ENCODE measurements at regions not wholly inside any gene's neighbourhood (a gene's known extent, or its start where the extent isn't known, plus 50 kb on each side); places are given as distances from the start of the nearest gene placed in this dataset.

DNA sequence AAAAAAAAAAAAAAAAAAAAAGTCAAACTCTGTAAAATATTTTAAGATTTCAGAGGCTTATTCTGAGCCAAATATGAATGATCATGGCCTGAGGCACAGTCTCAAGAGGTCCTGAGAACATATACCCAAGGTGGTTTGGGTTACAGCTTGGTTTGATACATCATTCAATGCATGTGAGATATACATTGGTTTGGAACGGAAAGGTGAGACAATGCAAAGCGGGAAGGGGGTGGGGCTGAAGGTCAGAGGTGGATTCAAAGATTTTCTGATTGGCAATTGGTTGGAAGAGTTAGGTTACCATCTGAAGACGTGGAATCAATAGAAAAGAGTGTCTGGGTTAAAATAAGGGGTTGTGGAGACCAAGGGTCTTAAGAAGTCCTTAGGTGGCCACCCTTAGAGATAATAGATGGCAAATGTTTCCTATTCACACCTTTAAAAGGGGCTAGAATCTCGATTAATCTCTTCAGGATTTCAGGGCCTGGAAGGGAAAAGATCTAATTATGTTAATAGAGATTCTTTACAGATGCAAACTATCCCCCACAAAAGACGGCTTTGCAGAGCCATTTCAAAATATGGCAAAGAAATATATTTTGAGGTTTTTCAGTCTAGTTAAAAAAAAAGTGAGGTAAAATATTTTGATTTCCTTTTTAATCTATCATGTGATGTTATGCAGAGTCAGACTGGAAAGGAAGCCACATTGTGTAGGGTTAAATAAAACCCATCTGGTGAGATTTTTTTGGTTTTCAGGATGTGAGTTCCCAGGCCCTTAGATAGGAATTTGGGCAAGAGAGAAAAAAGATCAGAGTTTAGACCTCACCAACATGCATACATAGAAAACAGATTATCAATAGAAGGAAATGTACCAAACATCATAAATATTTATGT is 173.8 kb upstream of the CNOT2 start:
- intact Hi-C loops (cut with DNase I; ENCODE audit: low total_unique reads), result no loop called here
- no peak for DNase-seq
- no peaks in the 10 kb centered on the region for H3K9me3 ChIP-seq
- no peak overlapping the region for H3K27ac ChIP-seq
- TF ChIP-seq POLR2AphosphoS5 (IDR thresholded peaks at IDR 0.05) (no peak), POLR2A (IDR thresholded peaks at IDR 0.05) (no peak)
- TF ChIP-seq, protein P1, sequence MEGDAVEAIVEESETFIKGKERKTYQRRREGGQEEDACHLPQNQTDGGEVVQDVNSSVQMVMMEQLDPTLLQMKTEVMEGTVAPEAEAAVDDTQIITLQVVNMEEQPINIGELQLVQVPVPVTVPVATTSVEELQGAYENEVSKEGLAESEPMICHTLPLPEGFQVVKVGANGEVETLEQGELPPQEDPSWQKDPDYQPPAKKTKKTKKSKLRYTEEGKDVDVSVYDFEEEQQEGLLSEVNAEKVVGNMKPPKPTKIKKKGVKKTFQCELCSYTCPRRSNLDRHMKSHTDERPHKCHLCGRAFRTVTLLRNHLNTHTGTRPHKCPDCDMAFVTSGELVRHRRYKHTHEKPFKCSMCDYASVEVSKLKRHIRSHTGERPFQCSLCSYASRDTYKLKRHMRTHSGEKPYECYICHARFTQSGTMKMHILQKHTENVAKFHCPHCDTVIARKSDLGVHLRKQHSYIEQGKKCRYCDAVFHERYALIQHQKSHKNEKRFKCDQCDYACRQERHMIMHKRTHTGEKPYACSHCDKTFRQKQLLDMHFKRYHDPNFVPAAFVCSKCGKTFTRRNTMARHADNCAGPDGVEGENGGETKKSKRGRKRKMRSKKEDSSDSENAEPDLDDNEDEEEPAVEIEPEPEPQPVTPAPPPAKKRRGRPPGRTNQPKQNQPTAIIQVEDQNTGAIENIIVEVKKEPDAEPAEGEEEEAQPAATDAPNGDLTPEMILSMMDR (IDR thresholded peaks at IDR 0.05 in 8 of 11, conservative IDR thresholded peaks at IDR 0.05 in 3 of 11), result no peak
- no peak overlapping the region for H3K4me3 ChIP-seq
- no peaks in the 10 kb centered on the region for H3K4me1 ChIP-seq
- 71 to 84% (median 77%) methylated on average over 5 of the region's 5 CpGs for WGBS, 5 donors
- H3K36me3 ChIP-seq, result no peaks in the 10 kb centered on the region
- no peaks in the 10 kb centered on the region for H3K27me3 ChIP-seq (replicated peaks in 1 of 7)

DNA sequence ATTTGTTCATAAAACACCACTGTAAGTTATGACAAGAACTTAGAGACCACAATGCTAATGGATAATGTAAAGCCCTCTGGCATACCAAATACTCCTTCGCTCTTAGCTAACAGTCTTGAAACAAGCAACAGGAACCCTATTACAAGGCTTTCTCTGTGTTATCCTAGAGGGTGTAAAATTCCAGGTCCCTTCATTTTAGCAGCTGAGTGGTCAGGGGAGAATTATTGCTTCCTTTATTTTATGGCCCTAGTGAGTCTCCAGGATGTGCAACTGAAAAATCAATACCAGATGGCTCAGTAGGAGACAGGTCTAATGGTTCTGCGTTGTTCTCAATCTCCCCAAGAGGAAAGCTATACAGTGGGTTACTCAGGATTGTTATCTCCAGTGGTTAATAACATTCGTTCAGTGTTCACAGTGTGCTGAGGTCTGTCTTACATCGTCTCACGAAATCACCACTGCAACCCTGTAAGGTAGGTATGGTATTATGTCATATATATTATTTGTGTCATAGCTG is 172.7 kb upstream of the CNOT2 start:
- TF ChIP-seq POLR2A (IDR thresholded peaks at IDR 0.05), result no peak
- TF ChIP-seq, protein P1 (IDR thresholded peaks at IDR 0.05 in 8 of 11, conservative IDR thresholded peaks at IDR 0.05 in 3 of 11), result no peak
- TF ChIP-seq POLR2AphosphoS5 (IDR thresholded peaks at IDR 0.05), result no peak
- no peaks in the 10 kb centered on the region for H3K9me3 ChIP-seq
- no peaks in the 10 kb centered on the region for H3K36me3 ChIP-seq
- no peak overlapping the region for H3K27ac ChIP-seq
- intact Hi-C loops (cut with DNase I; ENCODE audit: low total_unique reads), result no loop called here
- WGBS, 5 donors, result 85 to 95% (median 90%) methylated on average over 5 of the region's 5 CpGs
- H3K4me3 ChIP-seq, result no peak overlapping the region
- no peaks in the 10 kb centered on the region for H3K27me3 ChIP-seq (replicated peaks in 1 of 7)
- H3K4me1 ChIP-seq, result no peaks in the 10 kb centered on the region
- DNase-seq, result no peak

DNA sequence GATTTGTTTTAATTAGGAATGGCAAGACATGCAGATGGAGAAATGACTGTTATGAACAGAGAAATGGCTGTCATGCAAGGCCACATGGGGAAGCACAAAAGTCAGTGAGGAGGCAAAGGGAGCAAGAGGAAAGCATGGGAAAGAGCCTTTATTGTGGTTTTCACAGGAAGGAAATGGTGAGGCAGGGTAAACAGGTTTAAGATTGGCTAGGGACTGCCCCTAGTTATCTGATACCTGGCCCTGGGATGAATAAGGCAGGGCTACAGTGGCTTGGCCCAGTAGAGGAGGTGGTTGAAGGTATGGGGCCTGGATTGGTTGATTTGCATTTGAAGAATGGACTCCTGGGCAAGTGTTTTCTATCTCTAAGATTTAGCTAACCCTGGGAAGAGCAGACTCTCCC is 168.7 kb upstream of the CNOT2 start:
- Histone ChIP-seq H3K27me3 (replicated peaks in 1 of 7) (no peaks in the 10 kb centered on the region), H3K4me1 (no peaks in the 10 kb centered on the region), H3K4me3 (no peak overlapping the region), H3K27ac (no peak overlapping the region), H3K36me3 (no peaks in the 10 kb centered on the region), H3K9me3 (no peaks in the 10 kb centered on the region)
- no peak for DNase-seq
- intact Hi-C loops (cut with DNase I; ENCODE audit: low total_unique reads), result no loop called here
- no peak for TF ChIP-seq POLR2AphosphoS5 (IDR thresholded peaks at IDR 0.05)

DNA sequence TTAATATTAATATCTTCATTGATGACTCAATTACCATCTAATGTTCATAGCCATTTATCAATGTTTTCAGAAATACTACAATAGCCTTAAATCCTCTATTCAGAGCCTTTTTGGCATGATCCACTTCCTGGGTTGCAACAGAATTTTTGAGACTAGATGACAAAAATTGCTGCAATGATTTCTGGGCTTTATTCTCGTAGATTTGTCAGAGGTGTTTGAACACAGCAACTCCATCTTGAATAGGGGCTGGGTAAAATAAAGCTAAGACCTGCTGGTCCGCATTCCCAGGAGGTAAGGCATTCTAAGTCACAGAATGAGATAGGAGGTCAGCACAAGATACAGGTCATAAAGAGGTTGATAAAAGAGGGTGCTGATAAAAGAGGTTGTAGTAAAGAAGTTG is 165.8 kb upstream of the CNOT2 start:
- intact Hi-C loops (cut with DNase I; ENCODE audit: low total_unique reads), result no loop called here
- Histone ChIP-seq H3K4me1 (peaks cover 0 to 10% (median 4%) of the 10 kb centered on the region in 6 donors), H3K4me3 (no peak overlapping the region), H3K27ac (no peak overlapping the region), H3K9me3 (no peaks in the 10 kb centered on the region), H3K36me3 (no peaks in the 10 kb centered on the region), H3K27me3 (replicated peaks in 1 of 7) (no peaks in the 10 kb centered on the region)
- no peak for DNase-seq
- WGBS, 5 donors, result 78 to 92% (median 88%) methylated on average over 2 of the region's 2 CpGs
- no peak for TF ChIP-seq POLR2AphosphoS5 (IDR thresholded peaks at IDR 0.05)
- TF ChIP-seq, protein P1 (IDR thresholded peaks at IDR 0.05 in 8 of 11, conservative IDR thresholded peaks at IDR 0.05 in 3 of 11), result no peak
- TF ChIP-seq POLR2A (IDR thresholded peaks at IDR 0.05), result no peak

Data from spleen (tissue), 11 donors.